ACC112 (cell line): ENCODE measurements at regions not wholly inside any gene's neighbourhood (a gene's known extent, or its start where the extent isn't known, plus 50 kb on each side); places are given as distances from the start of the nearest gene placed in this dataset.
A peak's percentile ranks its signal among the peaks of the same experiment; 100 is the strongest.
"Not testable (repeated sequence)": the region's sequence is repeated elsewhere in the genome, so short reads cannot be mapped to it uniquely, and the experiment has no call there.

ENCODE experiments used
- H2AFZ ChIP-seq: fragments of 200-600 bp; sonication (generic); one replicate; pipeline ENCODE4 v1.6.0; 2017; ENCODE audit warnings: antibody characterized with exemption, low read length; ENCODE audit not compliant: unreplicated experiment
- H3K27ac ChIP-seq: fragments of 200-600 bp; sonication (generic); 2 replicates; pipeline ENCODE4 v1.5.1; 2014; ENCODE audit warnings: low read depth, mild to moderate bottlenecking, antibody characterized with exemption, low read length, moderate library complexity
- H3K27me3 ChIP-seq: fragments of 200-600 bp; sonication (generic); 2 replicates; pipeline ENCODE4 v1.6.1; 2014; ENCODE audit warnings: mild to moderate bottlenecking, antibody characterized with exemption, low read length, moderate library complexity, mixed read lengths; ENCODE audit not compliant: insufficient read depth
- H3K36me3 ChIP-seq: fragments of 200-600 bp; sonication (generic); 2 replicates; pipeline ENCODE4 v1.6.1; 2016; ENCODE audit warnings: mild to moderate bottlenecking, antibody characterized with exemption, low read length, moderate library complexity, mixed read lengths; ENCODE audit not compliant: insufficient read depth
- H3K4me1 ChIP-seq: fragments of 200-600 bp; sonication (generic); one replicate; pipeline ENCODE4 v1.6.1; 2016; ENCODE audit warnings: low read length, mixed read lengths; ENCODE audit not compliant: insufficient read depth, unreplicated experiment, control insufficient read depth
- H3K4me3 ChIP-seq: fragments of 200-600 bp; sonication (generic); 2 replicates; pipeline ENCODE4 v1.5.1; 2014; ENCODE audit warnings: mild to moderate bottlenecking, low read depth, low read length
- H3K79me2 ChIP-seq: fragments of 200-600 bp; sonication (generic); one replicate; pipeline ENCODE4 v1.6.0; 2016; ENCODE audit warnings: low read length; ENCODE audit not compliant: control insufficient read depth, unreplicated experiment, insufficient read depth

- H3K4me1 ChIP-seq, result no peaks in the 10 kb centered on the region
- H2AFZ ChIP-seq, result no peak overlapping the region
- no peaks in the 10 kb centered on the region for H3K79me2 ChIP-seq
- H3K27me3 ChIP-seq, result no peaks in the 10 kb centered on the region
- H3K36me3 ChIP-seq, result no peaks in the 10 kb centered on the region
- H3K4me3 ChIP-seq, result no peak overlapping the region
- no peak overlapping the region for H3K27ac ChIP-seq
Observed at GRCh38 chrX:13188731-13189309, 131.0 kb downstream of the ATXN3L start.

- not testable (repeated sequence) for H3K4me1 ChIP-seq, H3K36me3 ChIP-seq, H2AFZ ChIP-seq, H3K4me3 ChIP-seq, H3K79me2 ChIP-seq, H3K27ac ChIP-seq, H3K27me3 ChIP-seq
Observed at GRCh38 chrX:13186643-13187042, 133.2 kb downstream of the ATXN3L start.

GRCh38 chrX:13180807-13181206, 136.4 kb upstream of the FAM9C start:
- no peaks in the 10 kb centered on the region for H3K27me3 ChIP-seq
- no peaks in the 10 kb centered on the region for H3K36me3 ChIP-seq
- peaks cover 14% of the 10 kb centered on the region for H3K4me1 ChIP-seq
- H3K79me2 ChIP-seq, result no peaks in the 10 kb centered on the region
- H3K4me3 ChIP-seq, result no peak overlapping the region
- H3K27ac ChIP-seq, result peak overlapping the region; percentile 13
- H2AFZ ChIP-seq, result no peak overlapping the region

GRCh38 chrX:13179586-13179985, 135.2 kb upstream of the FAM9C start:
- no peaks in the 10 kb centered on the region for H3K36me3 ChIP-seq
- H3K27me3 ChIP-seq, result no peaks in the 10 kb centered on the region
- H3K27ac ChIP-seq, result no peak overlapping the region
- H3K4me3 ChIP-seq, result no peak overlapping the region
- H3K79me2 ChIP-seq, result no peaks in the 10 kb centered on the region
- no peak overlapping the region for H2AFZ ChIP-seq
- peaks cover 14% of the 10 kb centered on the region for H3K4me1 ChIP-seq

GRCh38 chrX:13179100-13179499, 134.7 kb upstream of the FAM9C start:
- Histone ChIP-seq H3K79me2 (no peaks in the 10 kb centered on the region), H3K27ac (no peak overlapping the region), H2AFZ (no peak overlapping the region), H3K36me3 (no peaks in the 10 kb centered on the region), H3K27me3 (no peaks in the 10 kb centered on the region), H3K4me3 (no peak overlapping the region), H3K4me1 (peaks cover 14% of the 10 kb centered on the region)

GRCh38 chrX:13177921-13178566, 133.6 kb upstream of the FAM9C start:
- H2AFZ ChIP-seq, result no peak overlapping the region
- H3K27ac ChIP-seq, result no peak overlapping the region
- no peaks in the 10 kb centered on the region for H3K79me2 ChIP-seq
- H3K4me1 ChIP-seq, result peaks cover 14% of the 10 kb centered on the region
- no peak overlapping the region for H3K4me3 ChIP-seq
- H3K36me3 ChIP-seq, result no peaks in the 10 kb centered on the region
- H3K27me3 ChIP-seq, result no peaks in the 10 kb centered on the region

GRCh38 chrX:13175056-13175455, 130.6 kb upstream of the FAM9C start:
- no peaks in the 10 kb centered on the region for H3K79me2 ChIP-seq
- peaks cover 5% of the 10 kb centered on the region for H3K4me1 ChIP-seq
- H3K4me3 ChIP-seq, result no peak overlapping the region
- H2AFZ ChIP-seq, result no peak overlapping the region
- H3K27ac ChIP-seq, result no peak overlapping the region
- H3K36me3 ChIP-seq, result no peaks in the 10 kb centered on the region
- H3K27me3 ChIP-seq, result no peaks in the 10 kb centered on the region

- Histone ChIP-seq H3K27ac (no peak overlapping the region), H2AFZ (no peak overlapping the region), H3K4me1 (peaks cover 8% of the 10 kb centered on the region), H3K36me3 (no peaks in the 10 kb centered on the region), H3K4me3 (no peak overlapping the region), H3K27me3 (no peaks in the 10 kb centered on the region), H3K79me2 (no peaks in the 10 kb centered on the region)
Observed at GRCh38 chrX:13170966-13171558, 126.6 kb upstream of the FAM9C start.

GRCh38 chrX:13169684-13170083, 125.3 kb upstream of the FAM9C start:
- H3K27me3 ChIP-seq, result no peaks in the 10 kb centered on the region
- peaks cover 20% of the 10 kb centered on the region for H3K4me1 ChIP-seq
- no peaks in the 10 kb centered on the region for H3K36me3 ChIP-seq
- no peak overlapping the region for H3K27ac ChIP-seq
- H3K79me2 ChIP-seq, result no peaks in the 10 kb centered on the region
- no peak overlapping the region for H3K4me3 ChIP-seq
- H2AFZ ChIP-seq, result no peak overlapping the region

- H2AFZ ChIP-seq, result peak overlapping the region; percentile 81
- no peak overlapping the region for H3K27ac ChIP-seq
- H3K4me1 ChIP-seq, result peaks cover 23% of the 10 kb centered on the region
- no peaks in the 10 kb centered on the region for H3K27me3 ChIP-seq
- H3K4me3 ChIP-seq, result no peak overlapping the region
- no peaks in the 10 kb centered on the region for H3K79me2 ChIP-seq
- H3K36me3 ChIP-seq, result no peaks in the 10 kb centered on the region
Observed at GRCh38 chrX:13168269-13168668, 123.8 kb upstream of the FAM9C start.
